ENCODE measurements at regions not wholly inside any gene's neighbourhood (a gene's known extent, or its start where the extent isn't known, plus 50 kb on each side); places are given as distances from the start of the nearest gene placed in this dataset.

DNA sequence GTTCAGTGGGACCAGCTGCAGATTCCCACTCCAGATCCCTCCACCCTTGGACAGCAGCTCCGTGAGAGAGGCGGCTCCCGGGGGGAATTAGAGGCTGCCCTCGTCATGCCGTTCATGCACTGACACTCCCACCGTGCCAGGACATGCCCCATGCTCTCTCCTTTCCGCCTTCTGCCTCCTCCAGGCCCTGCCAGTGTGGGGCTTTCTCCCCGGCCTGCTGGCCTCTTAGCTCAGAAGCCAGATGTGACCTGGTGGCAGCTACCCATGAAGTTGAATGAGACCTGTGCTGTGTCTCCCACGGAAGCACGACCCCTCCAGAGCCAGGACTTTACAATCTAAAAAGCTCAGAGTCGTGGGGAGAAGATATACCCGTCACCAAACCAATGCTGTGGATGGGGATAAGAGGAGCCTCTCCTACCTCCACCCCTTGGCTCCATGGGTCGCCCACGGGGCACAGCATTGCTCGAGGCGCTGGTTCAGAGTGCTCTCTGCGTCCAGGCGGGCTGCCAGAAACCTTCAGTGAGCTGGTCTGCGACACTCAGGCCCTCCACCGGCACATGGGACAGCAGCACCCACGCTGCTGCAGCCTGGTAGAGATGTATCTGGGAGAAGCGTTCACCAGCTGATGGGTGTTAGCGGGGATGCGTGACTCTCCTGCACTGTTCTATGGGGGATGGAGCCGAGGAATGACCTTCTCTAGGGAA, 111.0 kb upstream of the GPC1 start:
- TF ChIP-seq, protein P1, sequence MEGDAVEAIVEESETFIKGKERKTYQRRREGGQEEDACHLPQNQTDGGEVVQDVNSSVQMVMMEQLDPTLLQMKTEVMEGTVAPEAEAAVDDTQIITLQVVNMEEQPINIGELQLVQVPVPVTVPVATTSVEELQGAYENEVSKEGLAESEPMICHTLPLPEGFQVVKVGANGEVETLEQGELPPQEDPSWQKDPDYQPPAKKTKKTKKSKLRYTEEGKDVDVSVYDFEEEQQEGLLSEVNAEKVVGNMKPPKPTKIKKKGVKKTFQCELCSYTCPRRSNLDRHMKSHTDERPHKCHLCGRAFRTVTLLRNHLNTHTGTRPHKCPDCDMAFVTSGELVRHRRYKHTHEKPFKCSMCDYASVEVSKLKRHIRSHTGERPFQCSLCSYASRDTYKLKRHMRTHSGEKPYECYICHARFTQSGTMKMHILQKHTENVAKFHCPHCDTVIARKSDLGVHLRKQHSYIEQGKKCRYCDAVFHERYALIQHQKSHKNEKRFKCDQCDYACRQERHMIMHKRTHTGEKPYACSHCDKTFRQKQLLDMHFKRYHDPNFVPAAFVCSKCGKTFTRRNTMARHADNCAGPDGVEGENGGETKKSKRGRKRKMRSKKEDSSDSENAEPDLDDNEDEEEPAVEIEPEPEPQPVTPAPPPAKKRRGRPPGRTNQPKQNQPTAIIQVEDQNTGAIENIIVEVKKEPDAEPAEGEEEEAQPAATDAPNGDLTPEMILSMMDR (IDR thresholded peaks at IDR 0.05): no peak
- TF ChIP-seq EZH2 (IDR thresholded peaks at IDR 0.05): no peak
- TF ChIP-seq EZH2phosphoT487 (IDR thresholded peaks at IDR 0.05): no peak
